ENCODE measurements at regions not wholly inside any gene's neighbourhood (a gene's known extent, or its start where the extent isn't known, plus 50 kb on each side); places are given as distances from the start of the nearest gene placed in this dataset.

DNA sequence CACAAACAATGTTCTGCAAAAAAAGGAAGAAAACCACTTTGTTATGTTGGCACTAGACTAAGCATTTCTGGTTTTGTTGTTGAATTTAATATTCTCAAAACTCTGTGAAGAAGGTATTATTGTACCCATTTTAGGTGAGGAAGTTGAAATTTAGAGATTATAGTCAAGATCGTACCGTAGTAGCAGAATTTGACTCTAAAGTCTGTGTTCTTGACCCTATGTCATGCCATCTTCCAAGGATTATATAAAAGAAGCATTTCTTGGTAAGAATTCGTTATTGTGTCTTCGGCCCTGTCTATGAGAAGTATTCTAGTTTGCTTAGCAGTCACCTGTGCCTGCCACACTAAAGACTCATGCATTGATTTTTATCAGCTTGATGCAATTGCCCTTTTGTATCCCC lies 104.4 kb upstream of the MAP9 start:
- DNase-seq (ENCODE audit: low read depth) = no peak
- no peak overlapping the region for H3K4me3 ChIP-seq (ENCODE audit: low read depth, low read length)

DNA sequence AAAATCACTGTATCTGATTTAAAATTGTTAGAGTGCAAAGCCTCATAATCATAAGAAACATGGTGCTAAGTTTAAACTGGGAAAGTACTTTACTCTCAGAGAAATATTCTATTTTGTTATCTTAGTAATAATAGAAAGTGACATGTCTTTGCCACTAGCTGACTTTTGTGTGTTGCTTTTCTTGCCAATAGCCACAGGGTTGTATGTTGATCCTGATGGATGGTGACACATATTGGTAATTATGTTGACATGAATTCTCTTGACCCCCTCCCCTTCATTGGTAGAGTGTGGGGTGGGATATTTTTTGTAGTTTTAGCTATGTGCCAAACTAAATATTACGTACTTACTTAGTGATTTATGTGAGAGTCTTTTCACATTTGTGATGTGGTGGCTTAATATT lies 103.1 kb upstream of the MAP9 start:
- TF ChIP-seq, protein P1, sequence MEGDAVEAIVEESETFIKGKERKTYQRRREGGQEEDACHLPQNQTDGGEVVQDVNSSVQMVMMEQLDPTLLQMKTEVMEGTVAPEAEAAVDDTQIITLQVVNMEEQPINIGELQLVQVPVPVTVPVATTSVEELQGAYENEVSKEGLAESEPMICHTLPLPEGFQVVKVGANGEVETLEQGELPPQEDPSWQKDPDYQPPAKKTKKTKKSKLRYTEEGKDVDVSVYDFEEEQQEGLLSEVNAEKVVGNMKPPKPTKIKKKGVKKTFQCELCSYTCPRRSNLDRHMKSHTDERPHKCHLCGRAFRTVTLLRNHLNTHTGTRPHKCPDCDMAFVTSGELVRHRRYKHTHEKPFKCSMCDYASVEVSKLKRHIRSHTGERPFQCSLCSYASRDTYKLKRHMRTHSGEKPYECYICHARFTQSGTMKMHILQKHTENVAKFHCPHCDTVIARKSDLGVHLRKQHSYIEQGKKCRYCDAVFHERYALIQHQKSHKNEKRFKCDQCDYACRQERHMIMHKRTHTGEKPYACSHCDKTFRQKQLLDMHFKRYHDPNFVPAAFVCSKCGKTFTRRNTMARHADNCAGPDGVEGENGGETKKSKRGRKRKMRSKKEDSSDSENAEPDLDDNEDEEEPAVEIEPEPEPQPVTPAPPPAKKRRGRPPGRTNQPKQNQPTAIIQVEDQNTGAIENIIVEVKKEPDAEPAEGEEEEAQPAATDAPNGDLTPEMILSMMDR (conservative IDR thresholded peaks at IDR 0.05; ENCODE audit: low read depth, low read length) = no peak
- no peak for DNase-seq (ENCODE audit: low read depth)
- H3K4me3 ChIP-seq (ENCODE audit: low read depth, low read length) = no peak overlapping the region

More for the DNA sequence above, 104.4 kb upstream of the MAP9 start:
- TF ChIP-seq, protein P1 (conservative IDR thresholded peaks at IDR 0.05; ENCODE audit: low read depth, low read length) = no peak

DNA sequence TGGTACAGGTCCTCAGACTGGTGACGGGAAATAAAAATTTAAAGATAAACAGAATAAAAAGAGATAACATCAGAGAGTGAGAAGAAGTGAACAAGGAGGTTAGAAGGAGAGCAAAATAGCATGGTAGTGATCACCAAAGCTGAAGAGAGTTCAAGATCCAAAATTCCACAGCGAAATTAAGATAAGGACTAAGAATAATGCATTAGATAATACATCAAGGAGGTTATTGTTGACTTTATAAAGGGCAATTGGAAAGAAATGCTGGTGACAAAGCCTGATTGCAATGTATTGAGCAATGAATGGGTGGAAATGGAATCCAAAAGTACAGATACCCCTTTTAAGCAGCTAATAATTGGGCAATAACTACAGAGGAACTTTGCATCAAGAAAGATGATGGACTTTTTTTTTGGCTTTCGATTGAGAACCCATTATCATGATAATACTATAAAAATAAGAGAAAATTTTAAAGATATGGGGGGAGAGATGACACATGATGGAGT lies 101.6 kb upstream of the MAP9 start:
- DNase-seq (ENCODE audit: low read depth) = no peak

DNA sequence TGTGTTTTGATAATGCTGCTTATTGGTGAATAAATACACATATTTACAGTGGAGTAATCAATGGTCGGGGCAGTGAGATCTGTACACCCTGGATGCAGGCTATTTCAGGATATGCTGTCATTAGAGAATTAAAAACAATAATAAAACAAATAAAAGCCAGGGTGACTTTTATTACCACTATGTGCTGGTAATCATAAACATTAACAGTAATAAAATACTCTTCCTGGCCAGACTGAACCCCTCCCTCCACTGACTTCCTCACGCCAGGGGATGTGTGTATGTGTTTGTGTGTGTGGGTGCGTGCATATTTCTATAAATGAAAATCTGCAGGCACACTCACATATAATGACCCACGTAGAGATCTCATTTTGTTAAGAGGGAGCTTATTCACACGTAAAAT lies 98.0 kb upstream of the MAP9 start:
- H3K4me3 ChIP-seq (ENCODE audit: low read depth, low read length) = no peak overlapping the region
- TF ChIP-seq, protein P1 (conservative IDR thresholded peaks at IDR 0.05; ENCODE audit: low read depth, low read length) = no peak
- no peak for DNase-seq (ENCODE audit: low read depth)

More for the DNA sequence above, 101.6 kb upstream of the MAP9 start:
- TF ChIP-seq, protein P1 (conservative IDR thresholded peaks at IDR 0.05; ENCODE audit: low read depth, low read length) = no peak
- no peak overlapping the region for H3K4me3 ChIP-seq (ENCODE audit: low read depth, low read length)

DNA sequence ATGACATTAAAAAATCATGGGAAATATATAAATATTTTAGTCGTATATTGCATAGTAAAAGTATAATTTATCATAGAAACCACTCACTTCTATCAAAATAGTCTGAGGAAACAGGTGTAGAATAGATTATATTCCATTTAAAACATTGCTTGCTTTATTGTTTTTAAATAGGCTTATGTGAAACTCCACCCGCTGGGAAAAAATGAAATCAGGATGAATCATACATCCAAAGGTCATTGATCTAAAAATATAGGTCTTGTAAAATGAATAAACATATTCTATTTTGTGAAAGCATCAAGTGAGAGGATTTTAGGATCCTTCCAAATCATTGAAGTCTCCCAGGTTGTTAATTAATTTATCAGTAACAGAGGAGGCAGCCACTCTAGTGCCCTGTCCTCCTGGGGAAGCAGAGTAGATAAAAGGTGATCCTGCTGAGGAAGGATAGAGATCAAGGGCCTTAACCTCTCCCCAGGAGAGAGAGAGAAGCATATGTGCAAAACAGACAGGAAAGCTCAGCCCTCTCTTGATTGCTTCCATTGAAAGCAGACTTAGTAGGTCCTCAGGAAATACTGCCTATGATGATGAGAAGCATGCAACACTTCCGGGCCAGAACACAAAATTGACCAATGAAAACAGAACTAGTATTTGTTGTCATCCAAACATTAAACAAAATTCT lies 96.8 kb upstream of the MAP9 start:
- no peak for DNase-seq (ENCODE audit: low read depth)
- no peak overlapping the region for H3K4me3 ChIP-seq (ENCODE audit: low read depth, low read length)
- TF ChIP-seq, protein P1 (conservative IDR thresholded peaks at IDR 0.05; ENCODE audit: low read depth, low read length) = no peak

DNA sequence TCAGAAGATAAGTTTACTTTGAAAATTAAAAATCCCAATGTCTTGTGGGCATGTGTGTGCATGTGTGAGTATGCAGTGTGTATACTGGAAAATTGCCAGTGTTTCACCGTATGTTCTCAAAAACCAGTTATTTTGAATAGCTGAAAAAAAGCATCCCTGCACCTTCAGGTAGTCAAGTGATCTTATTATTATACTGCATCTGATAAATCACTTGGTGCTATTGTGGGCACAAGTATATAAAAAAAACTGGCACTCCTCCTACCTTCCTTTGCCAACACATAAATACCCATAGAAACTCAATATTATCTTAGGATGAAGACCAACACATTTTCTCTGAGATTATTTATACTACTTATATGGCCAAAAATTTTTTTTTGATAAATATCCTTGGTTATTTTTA lies 91.5 kb upstream of the MAP9 start:
- DNase-seq (ENCODE audit: low read depth) = no peak
- no peak overlapping the region for H3K4me3 ChIP-seq (ENCODE audit: low read depth, low read length)
- TF ChIP-seq, protein P1 (conservative IDR thresholded peaks at IDR 0.05; ENCODE audit: low read depth, low read length) = no peak

DNA sequence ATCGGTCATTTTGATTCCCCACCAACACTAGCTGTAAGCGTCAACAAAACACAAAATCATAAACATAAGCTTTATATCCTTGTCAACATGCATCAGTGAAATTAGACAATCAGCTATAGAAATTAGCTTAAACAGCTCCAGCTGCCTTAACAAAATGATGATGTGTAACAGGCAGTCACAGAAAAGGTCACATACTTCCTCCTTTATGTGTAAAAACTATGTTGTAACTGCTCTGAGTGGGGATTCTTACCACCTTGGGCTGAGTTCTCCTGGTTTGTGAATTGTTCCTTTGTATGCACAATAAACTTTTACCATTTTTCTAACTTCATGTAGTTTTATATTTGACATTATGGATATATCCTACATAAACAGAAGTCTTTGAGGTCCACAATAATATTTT lies 73.9 kb upstream of the MAP9 start:
- H3K4me3 ChIP-seq (ENCODE audit: low read depth, low read length) = no peak overlapping the region
- DNase-seq (ENCODE audit: low read depth) = no peak
- TF ChIP-seq, protein P1 (conservative IDR thresholded peaks at IDR 0.05; ENCODE audit: low read depth, low read length) = no peak
